Thyroid gland (tissue), 4 donors: ENCODE measurements at regions not wholly inside any gene's neighbourhood (a gene's known extent, or its start where the extent isn't known, plus 50 kb on each side); places are given as distances from the start of the nearest gene placed in this dataset.

ENCODE experiments used
- DNase-seq, 2 donors: peaks; one replicate each; pipeline ENCODE4 v3.0.0-alpha.2; 2019
- H3K27ac ChIP-seq, 3 donors: fragments of 200-600 bp; sonication (generic); 1 replicate in 2 of 3; 2 replicates in 1 of 3; pipeline ENCODE4 v1.5.1; 2016 to 2019; ENCODE audit warnings: mild to moderate bottlenecking in 1 of 3, moderate library complexity in 1 of 3
- H3K27me3 ChIP-seq: fragments of 200-600 bp; sonication (generic); one replicate; pipeline ENCODE4 v1.5.1; 2019
- H3K36me3 ChIP-seq, 2 donors: fragments of 200-600 bp; sonication (generic); one replicate each; pipeline ENCODE4 v1.5.1; 2016 to 2019
- H3K4me1 ChIP-seq, 2 donors: fragments of 200-600 bp; sonication (generic); one replicate each; pipeline ENCODE4 v1.5.1; 2017 to 2019
- H3K4me3 ChIP-seq, 3 donors: fragments of 200-600 bp; sonication (generic); replicated peaks in 1 of 3; 1 replicate in 2 of 3; 2 replicates in 1 of 3; pipeline ENCODE4 v1.5.1; 2016; ENCODE audit warnings: mild to moderate bottlenecking in 1 of 3
- H3K9me3 ChIP-seq: fragments of 200-600 bp; sonication (generic); one replicate; pipeline ENCODE4 v1.5.1; 2017
- CTCF ChIP-seq, 6 experiments: fragments of 200-600 bp in 3 of 6; fragments of 450-650 bp in 3 of 6; sonication (generic) in 3 of 6; IDR thresholded peaks; one replicate each; pipeline ENCODE4 v1.5.1; 2016 to 2019; ENCODE audit warnings: antibody characterized with exemption in 6 of 6, mild to moderate bottlenecking in 2 of 6, inconsistent platforms in 1 of 6, moderate library complexity in 1 of 6
- POLR2A ChIP-seq, 2 donors: fragments of 450-650 bp; IDR thresholded peaks; one replicate each; pipeline ENCODE4 v1.6.1; 2017; ENCODE audit warnings: antibody characterized with exemption in 2 of 2, mild to moderate bottlenecking in 2 of 2, moderate library complexity in 1 of 2
- WGBS, 2 donors: methylation state at CpG; one replicate each; pipeline ENCODE4 v1.1.5; 2017; 5-methylcytosine and 5-hydroxymethylcytosine counted together
- intact Hi-C: fragments of 100-400 bp; cut with DNase I; formaldehyde crosslinking; loops from one replicate; pipeline ENCODE4 v1.15.1; 2023

GRCh38 chr19:28159065-28159464 is 1053.9 kb downstream of the UQCRFS1 start:
- intact Hi-C loops, result no loop called here
- H3K4me3 ChIP-seq, result no peak overlapping the region
- H3K36me3 ChIP-seq, result no peaks in the 10 kb centered on the region
- H3K4me1 ChIP-seq, result no peaks in the 10 kb centered on the region
- no peak overlapping the region for H3K27ac ChIP-seq
- no peaks in the 10 kb centered on the region for H3K27me3 ChIP-seq
- DNase-seq, result no peak
- no peaks in the 10 kb centered on the region for H3K9me3 ChIP-seq
- TF ChIP-seq POLR2A (IDR thresholded peaks at IDR 0.05), result no peak
- no peak for TF ChIP-seq CTCF (IDR thresholded peaks at IDR 0.05)

- no peak overlapping the region for H3K4me3 ChIP-seq
- intact Hi-C loops, result no loop called here
- H3K9me3 ChIP-seq, result no peaks in the 10 kb centered on the region
- H3K4me1 ChIP-seq, result no peaks in the 10 kb centered on the region
- H3K36me3 ChIP-seq, result no peaks in the 10 kb centered on the region
- H3K27ac ChIP-seq, result no peak overlapping the region
- TF ChIP-seq CTCF (IDR thresholded peaks at IDR 0.05), result no peak
- TF ChIP-seq POLR2A (IDR thresholded peaks at IDR 0.05), result no peak
- 89 to 93% methylated on average over 1 of the region's 1 CpG for WGBS, 2 donors
- no peak for DNase-seq
- no peaks in the 10 kb centered on the region for H3K27me3 ChIP-seq
Measured at GRCh38 chr19:28155265-28155664, 1057.7 kb downstream of the UQCRFS1 start.

GRCh38 chr19:28154077-28154476 is 1058.9 kb downstream of the UQCRFS1 start:
- DNase-seq, result no peak
- no peak for TF ChIP-seq POLR2A (IDR thresholded peaks at IDR 0.05)
- no peak for TF ChIP-seq CTCF (IDR thresholded peaks at IDR 0.05)
- intact Hi-C loops, result no loop called here
- 59 to 85% methylated on average over 2 of the region's 2 CpGs for WGBS, 2 donors
- no peak overlapping the region for H3K4me3 ChIP-seq
- no peaks in the 10 kb centered on the region for H3K36me3 ChIP-seq
- H3K9me3 ChIP-seq, result no peaks in the 10 kb centered on the region
- no peaks in the 10 kb centered on the region for H3K4me1 ChIP-seq
- H3K27me3 ChIP-seq, result no peaks in the 10 kb centered on the region
- no peak overlapping the region for H3K27ac ChIP-seq

- Histone ChIP-seq H3K27ac (no peak overlapping the region), H3K9me3 (no peaks in the 10 kb centered on the region), H3K36me3 (no peaks in the 10 kb centered on the region), H3K27me3 (no peaks in the 10 kb centered on the region), H3K4me3 (no peak overlapping the region), H3K4me1 (no peaks in the 10 kb centered on the region)
- intact Hi-C loops, result no loop called here
- TF ChIP-seq POLR2A (IDR thresholded peaks at IDR 0.05) (no peak), CTCF (IDR thresholded peaks at IDR 0.05) (no peak)
- WGBS, 2 donors, result 68 to 79% methylated on average over 3 of the region's 3 CpGs
- no peak for DNase-seq
Measured at GRCh38 chr19:28153123-28153522, 1059.8 kb downstream of the UQCRFS1 start.

GRCh38 chr19:28152195-28152594 is 1060.8 kb downstream of the UQCRFS1 start:
- no peak overlapping the region for H3K27ac ChIP-seq
- H3K4me1 ChIP-seq, result no peaks in the 10 kb centered on the region
- TF ChIP-seq CTCF (IDR thresholded peaks at IDR 0.05) (no peak), POLR2A (IDR thresholded peaks at IDR 0.05) (no peak)
- H3K27me3 ChIP-seq, result no peaks in the 10 kb centered on the region
- H3K36me3 ChIP-seq, result no peaks in the 10 kb centered on the region
- intact Hi-C loops, result no loop called here
- WGBS, 2 donors, result 73 to 74% methylated on average over 5 of the region's 5 CpGs
- no peaks in the 10 kb centered on the region for H3K9me3 ChIP-seq
- no peak overlapping the region for H3K4me3 ChIP-seq
- no peak for DNase-seq
